Fibroblast of skin of back (primary cell): ENCODE measurements at regions not wholly inside any gene's neighbourhood (a gene's known extent, or its start where the extent isn't known, plus 50 kb on each side); places are given as distances from the start of the nearest gene placed in this dataset.
A peak's percentile ranks its signal among the peaks of the same experiment; 100 is the strongest.
"Not testable (repeated sequence)": the region's sequence is repeated elsewhere in the genome, so short reads cannot be mapped to it uniquely, and the experiment has no call there.

Experiments
- DNase-seq: peaks from one replicate; pipeline ENCODE4 v3.0.0-alpha.2; 2013

DNA sequence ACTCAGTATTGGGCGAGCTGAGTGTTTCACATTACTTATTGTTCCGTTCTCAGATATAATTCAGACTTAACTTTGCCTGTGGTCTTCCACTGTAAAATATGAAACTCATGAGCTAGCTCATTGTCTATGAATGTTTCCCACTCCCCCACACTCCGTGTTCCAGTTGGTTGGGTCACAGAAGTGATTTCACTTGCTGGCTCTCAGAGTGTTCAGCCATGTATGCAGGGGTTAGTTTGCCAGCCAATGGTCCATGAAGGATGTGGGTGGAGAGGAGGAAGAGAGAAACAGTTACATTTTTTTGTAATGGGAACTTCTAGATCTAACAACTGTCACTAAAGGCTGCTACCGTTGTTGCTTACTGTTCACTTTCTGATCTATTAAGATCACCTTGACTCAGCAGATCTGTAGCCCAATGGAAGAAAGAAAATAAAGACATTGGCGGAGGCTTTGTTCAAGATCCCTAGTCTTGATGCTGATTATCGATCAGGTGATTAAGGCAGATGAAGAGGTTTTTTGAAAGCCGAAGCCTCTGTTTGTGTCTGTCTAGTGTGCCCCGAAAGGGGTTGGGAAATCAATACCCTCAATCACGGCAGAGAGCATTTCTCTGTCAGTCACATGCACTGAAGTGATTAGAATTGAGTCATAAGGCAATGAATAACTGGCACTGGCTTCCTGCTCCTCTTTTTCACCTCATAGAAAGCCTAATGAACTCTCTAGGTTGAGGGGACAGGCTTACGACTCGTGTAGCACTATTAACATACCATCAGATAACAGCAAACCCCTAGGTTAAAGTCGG is 279.7 kb upstream of the FIGN start:
- no peak for DNase-seq

DNA sequence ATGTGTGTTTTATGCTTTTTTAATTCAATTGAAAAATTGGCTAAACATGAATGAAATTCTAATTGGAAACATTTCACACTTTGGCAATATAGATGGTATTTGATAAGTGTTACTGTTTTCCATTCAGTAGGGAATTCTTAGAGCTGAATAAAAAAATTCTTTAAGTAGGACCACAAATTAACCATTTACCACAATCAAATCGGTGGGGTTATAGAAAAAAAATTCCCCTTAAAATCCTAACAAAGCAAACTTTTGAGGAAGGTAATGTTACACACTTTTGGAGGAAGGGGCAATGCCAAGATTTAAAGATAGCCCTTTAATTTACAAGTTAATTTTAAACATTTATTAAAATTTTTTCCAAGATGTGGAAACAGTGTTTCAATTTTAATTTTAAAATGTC is 279.0 kb upstream of the FIGN start:
- no peak for DNase-seq

DNA sequence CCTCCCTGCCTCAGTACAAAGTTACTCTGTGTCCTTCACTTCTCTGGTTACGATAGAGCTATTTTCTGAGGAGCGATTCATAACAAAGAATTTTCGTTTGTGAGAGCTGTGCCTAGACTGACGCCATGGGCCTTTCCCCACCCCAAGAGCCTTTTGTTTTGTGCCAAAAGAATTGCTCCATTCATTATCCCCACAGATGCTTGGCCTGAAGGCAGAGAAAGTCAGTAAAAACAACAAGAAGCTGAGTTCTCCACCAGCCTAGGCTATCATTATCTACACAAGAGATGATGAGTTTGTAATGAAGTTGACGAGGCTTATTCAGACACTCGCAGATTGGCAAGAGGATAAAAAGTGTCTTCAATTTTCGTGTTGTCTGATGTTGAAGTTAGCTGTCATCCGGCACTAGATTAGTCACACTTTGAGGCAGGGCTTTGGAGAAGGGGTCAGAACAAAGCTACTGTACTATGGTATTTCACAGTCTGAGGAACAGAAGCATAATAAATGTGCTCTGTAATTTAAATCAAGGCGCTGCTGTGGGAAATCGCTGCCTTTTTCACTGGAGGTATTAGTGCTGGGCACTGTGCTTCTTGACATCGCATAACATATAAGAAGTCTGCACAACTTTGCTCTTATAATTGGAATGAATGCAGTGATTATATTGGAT is 278.4 kb upstream of the FIGN start:
- no peak for DNase-seq

DNA sequence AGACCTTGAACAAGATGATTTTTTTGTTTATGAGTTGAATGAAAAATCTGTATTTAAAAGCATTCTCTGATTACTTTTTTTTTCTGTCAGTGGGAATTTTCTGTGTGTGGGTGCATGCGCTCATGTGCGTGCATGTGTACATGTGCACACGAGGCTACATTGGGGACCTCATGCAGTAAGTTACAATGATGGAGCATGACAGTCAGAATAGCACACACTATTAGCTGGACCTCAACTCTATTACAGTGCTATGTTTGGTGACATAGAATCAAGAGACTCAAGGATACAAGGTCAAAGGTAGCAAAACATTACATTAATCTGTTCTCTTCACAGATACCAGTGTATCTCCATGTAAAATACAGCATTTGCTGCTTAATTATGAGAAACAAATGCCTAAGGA is 276.8 kb upstream of the FIGN start:
- no peak for DNase-seq

DNA sequence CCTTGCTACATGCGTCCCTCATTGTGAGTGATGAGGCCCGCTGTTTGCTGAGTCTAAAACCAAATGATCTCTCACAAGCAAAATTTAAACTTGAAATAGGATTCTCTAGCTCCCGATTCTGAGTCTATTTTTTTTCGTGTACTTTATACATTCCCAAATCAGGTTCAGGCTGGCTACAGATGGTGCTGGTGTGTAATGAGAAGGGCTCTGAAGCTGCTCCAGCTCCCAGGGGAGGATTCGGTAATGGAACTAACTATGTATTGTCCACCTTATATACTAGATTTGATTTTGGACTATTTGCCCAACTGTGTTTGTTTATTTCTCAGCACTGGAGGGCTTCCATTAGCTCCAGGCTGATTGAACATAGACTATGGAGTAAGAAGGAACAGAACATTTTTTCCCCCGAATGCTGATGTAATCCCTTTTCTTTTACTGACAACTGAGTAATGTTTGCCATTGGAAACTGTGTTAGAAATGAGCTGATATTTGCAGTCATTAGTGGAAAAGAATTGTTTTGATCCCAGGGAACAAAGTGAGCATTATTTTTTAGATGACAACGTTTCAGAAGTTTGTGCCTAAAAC is 274.0 kb upstream of the FIGN start:
- DNase-seq = no peak

DNA sequence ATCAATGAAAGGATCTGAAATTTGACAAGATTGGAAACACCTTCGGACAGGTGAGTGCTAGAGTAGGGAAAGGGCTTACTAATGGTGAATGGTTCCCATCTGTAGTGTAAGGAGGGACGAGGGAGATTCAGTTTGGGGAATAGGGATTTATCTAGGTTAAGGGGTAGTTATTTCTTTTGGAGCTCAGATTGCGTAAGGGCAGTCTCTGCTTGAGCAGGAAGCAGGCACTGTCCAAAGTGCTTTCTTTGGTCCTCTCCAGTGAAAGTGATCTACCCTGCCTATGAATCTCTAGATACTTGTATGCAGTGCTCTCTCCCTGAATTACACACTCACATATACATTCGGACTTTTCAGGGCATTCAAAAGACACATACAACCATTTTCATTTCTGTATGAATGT is 272.9 kb upstream of the FIGN start:
- DNase-seq = no peak

DNA sequence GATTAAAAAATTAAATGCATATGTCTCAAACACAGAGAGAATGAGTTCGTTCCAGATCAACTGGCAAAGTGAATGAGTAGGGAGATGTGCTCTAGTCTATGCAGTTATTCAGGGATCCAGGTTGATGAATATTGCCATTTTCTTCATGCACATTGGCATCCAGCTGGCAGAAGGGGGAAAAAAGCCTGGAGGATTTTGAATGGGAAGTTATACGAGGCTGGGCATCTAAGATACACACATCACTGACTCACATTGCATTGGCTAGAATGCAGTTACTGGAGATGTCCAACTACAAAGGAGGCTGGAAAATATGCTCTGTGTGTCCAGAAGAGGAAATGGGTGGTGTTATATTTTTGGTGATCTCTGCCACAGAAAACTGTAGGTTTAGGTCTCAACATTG is 270.9 kb upstream of the FIGN start:
- DNase-seq = no peak

DNA sequence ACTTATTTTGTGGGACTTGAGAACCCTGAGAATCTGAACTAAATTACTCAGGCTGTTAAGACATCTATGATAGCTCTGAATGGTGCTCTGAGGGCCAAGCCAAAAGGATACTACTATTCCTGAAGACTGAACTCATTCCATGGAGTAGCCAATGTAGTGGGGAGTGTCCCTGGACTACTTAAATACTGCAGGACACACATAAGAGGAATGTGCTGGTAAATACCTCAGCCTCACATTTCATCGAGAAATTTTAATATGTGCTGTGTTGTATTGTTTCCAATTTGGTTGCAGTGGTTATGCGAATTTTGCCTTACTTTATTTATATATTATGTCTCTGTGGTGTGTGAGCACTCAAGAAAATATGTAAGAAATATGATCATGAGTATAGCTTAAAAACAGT is 264.4 kb upstream of the FIGN start:
- peak; percentile 82 for DNase-seq

DNA sequence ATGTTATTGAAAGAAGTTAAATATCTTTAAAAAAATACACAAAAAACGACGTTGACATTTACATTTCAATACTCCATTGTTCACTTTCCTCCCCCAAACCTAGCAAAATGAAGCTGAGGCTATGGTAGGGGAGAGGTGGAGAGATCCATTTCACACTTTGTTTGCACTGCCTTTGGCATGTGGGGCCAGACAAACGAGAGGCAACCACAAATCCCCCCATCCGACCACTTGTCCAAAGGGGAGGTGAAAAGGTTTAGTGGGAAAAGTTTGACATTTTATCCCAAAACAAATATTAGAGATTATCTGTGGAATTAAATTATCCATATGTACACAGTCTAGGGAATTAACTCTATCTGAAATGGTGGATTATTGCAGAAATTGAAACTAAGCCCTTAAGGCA is 261.7 kb upstream of the FIGN start:
- DNase-seq = no peak

DNA sequence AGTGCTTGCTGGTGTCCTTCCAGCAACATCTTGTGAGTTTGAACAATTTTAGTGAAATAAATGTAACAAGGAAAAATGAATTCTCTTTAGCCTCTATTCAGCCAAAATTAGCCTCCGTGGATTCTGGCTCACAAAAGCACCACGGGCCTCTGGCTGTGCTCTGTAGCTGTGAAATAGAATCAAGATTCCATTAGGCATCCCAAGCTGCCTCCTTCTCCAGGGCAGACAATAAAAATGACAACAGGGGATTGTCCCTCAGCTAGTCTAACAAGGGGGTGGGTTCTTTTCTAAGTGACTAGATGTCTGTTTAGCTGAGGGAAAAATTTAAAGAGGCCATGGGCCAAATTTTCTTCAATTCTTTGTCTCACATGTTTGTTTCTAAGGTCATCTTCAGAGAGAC is 254.7 kb upstream of the FIGN start:
- no peak for DNase-seq

DNA sequence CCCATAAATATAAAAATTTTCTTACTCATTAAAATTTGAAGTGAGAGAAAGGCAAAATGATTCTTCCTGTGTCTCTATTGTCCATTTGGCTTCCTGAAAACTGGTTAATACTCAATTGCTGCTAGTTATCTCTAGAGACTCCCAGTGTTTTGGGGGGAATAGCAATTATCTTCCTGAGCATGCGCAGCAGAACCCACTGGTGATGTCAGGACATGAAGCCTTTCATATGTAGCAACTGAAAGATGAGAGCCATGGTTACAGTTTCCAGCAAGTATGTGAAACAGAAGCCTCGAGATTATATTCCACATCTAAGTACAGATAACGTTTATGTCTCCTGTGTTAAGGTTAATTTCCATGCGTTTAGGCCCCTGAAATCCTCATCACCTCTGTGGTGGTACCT is 254.3 kb upstream of the FIGN start:
- DNase-seq = no peak

DNA sequence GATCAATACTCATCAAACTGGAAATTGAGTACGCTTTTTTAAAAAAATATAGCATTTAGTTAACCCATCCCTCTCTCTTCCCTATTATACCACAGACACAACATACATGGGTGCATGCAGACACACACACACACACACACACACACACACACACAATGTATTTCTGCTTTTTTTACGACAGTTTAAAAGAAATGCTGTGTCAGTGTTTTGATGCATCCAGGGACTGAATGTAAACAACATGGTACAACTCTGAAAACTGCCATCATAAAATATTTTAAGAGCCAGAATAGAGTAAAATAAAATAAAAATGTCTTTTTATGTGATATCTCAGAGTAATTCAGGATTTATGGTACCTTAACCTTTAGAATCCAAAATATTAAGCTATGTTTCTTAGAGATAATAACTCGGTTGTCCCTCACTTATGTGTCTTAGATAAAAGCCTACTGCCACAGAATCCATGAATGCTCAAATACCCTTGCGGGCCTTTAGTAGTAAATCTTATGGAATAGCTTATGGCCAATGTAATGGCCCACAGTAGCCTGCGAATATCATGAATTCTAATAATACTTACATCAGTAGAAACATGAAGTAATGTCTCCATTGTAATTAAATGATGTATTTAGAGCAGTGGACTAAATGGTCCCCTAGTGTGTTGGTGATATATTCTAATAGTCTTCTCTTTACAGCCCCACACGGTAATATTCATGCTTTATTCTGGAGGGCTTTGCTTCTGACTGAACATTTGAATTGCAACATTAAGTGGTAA is 251.6 kb upstream of the FIGN start:
- DNase-seq = no peak

DNA sequence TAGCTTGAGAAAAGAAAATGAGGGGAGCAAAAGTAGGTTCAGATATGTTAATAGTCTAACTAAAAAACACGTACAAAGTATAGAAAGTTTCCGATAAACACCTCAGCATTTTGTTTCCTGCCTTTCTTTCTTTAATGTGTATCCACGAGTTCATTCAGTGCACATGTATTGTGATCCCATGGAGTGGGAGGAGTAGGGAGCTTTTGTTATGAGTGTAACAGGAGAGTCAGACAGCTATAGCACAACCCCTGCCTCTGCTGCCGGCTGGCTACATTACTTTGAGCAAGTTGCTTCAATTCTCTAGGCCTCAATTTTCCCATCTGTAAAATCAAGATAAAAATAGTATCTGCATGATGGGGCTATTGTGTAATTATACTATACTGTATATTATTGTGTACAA is 249.2 kb upstream of the FIGN start:
- no peak for DNase-seq

DNA sequence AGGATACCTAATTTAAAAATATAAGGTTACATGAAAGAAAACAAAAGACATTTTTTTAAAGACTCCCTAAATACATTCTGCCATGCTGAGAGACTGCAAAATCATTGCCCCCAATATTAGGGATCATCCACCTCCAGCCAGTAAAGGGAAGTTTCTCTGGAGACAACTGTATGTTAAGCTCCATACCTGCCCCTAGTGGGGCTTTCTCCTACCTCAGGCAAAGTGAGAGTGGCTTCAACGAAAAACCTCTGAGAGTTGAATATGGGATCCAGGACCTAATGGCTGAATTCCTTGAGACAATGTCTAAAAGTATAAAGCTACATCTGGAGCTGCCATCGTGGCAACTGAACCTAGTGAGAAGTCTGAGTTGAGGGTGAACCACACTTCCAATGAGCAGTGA is 248.1 kb upstream of the FIGN start:
- DNase-seq = no peak

DNA sequence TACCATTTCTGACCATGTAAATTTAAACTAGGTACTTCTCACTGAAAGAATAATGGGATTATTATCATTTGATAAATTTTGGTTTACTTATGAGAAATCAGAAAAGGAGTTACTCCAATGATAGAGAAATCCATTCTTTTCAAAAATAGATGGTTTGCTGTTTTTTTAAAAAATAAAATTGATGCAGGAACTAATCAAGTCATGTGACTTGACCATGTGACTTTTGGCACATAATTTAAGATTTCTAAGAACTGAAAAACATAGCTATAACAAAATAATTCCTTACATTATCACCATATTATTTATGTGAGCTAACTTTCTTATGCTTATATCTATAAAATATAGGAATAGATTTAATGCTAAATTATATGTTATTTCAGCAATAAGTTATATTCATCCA is 247.1 kb upstream of the FIGN start:
- DNase-seq = no peak

DNA sequence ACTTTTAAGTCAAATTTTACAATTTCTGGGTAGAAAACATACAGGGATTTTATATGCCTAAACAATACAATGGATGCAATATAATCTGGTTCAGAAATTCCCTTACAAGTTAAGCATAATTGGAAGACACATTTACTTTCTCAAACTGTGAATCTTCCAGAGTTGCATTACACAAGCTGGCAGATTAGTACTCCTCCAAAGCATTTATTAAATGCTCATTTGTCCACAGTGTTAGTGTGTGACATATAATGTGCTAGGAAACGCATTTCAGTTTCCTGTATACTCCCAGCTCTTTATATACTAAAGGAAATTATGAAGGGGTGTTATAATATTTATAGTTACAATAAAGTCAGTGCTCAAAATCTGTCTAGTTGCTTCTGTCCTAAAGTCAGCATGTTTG is 239.0 kb upstream of the FIGN start:
- DNase-seq = no peak

DNA sequence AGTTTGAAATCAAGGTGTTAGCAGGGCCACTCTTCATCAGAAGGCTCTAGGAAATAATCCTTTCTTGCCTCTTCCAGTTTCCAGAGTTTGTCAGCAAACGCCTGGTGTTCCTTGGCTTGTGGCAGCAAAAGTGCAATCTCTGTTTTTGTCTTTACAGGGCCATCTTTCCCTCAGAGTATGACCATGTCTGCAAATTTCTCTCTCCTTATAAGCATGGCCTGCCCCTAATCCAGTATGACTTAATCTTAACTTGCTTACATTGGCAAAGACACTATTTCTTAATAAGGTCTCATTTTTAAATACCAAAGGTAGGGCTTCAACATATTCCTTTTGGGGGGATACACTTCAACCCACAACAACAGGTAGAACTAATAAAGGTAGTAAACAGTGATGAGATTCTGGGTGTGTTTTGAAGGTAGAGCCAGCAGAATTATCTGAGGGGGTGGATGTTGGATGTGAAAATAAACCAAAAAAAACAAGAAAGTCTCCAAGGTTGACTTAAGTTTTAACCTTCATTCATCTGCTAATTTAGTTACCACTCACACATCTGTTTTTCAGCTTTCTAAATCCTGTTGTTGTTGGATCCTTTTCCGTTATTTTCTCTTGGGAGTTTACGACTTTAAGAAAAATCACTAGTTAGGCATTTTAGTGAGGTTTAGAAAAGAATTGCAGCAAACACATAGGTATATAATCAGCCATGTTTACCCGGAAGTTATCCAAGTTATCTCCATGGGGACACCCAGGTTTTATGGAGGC is 234.4 kb upstream of the FIGN start:
- DNase-seq = no peak

DNA sequence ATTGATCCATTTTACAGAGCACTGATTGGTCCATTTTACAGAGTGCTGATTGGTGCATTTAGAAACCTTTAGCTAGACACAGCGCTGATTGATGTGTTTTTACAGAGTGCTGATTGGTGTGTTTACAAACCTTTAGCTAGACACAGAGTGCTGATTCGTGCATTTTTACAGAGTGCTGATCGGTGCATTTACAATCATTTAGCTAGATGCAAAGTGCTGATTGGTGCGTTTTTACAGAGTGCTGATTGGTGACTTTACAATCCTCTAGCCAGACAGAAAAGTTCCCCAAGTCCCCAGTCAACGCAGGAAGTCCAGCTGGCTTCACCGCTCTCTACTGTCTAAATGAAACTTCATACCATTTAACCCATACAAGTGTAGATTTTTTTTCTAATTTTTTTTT is 228.5 kb upstream of the FIGN start:
- not testable (repeated sequence) for DNase-seq

DNA sequence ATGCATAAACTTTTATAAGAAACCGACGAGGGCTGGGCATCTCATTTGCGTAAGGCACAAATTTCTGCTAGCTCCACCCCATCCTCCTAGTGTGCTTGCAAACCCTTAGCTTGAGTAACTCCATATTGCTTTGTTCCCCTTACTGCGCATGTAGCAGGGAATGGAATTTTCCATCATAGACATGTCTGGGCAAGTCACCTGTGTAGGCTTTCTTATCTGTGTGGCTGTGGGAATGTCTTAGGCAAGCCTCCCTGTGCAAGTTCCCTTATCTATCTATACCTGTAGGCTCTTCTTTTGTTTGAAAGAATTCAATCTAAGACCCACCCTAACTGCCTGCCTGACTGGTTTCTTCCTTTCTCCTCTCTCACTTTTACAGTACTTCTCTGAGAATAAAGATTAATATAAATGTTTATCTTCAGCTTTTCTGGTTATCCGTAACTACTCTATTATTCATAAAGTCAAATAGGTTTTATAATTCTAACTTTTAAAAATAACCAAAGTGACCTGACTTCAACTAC is 217.6 kb upstream of the FIGN start:
- DNase-seq = no peak

DNA sequence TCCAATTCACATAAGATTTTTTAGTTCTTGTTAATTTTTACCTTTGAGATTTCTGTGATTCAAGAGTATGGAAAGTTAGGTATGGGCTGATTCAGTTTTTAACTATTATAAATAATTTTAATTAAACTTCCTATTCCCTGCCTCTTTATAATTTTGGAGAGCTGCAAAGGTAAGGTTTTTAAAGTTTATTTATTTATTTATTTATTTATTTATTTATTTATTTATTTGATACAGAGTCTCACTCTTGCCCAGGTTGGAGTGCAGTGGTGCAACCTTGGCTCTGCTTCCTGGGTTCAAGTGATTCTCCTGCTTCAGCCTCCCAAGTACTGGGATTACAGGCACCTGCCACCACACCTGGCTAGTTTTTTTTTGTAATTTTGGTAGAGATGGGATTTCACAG is 215.5 kb upstream of the FIGN start:
- DNase-seq = no peak

DNA sequence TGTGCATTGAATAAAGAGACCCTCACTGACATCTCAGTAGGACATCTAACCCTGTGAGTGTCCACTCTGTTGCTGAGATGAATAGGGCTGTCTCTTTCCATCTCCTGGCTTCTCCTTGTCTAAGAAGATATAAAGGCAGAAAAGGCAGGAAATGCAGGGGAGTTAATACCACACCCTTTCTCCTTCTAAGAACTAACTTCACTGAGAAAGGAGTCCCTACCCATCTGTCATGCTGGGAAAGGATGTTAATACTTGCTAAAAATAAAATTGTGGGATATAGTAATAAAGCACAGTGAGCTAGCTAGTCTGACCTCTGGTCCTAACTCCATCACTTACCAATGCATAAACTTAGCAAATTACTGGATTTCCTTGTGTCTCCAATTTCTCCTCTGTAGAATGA is 213.9 kb upstream of the FIGN start:
- no peak for DNase-seq

DNA sequence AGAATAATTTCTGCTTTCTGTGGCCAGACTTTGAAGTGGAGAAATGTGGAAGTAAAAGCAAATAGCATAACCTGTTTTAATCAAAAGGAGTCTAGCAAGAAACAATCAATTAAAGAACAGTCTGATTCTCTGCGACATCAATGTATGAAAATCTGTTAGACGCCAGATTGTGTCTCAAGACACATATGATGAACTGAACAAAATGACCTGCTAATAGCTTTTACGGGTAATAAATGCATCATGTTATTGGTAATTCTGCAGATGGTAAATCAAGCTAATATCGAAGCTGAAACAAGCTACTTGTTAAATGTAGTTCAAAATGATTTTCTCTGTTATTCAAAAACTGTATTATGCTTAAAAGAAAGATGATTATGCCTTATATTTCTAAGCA is 208.5 kb upstream of the FIGN start:
- DNase-seq = no peak
